GM04503 (cell line): ENCODE measurements at regions not wholly inside any gene's neighbourhood (a gene's known extent, or its start where the extent isn't known, plus 50 kb on each side); places are given as distances from the start of the nearest gene placed in this dataset.

Experiments
- DNase-seq: peaks from one replicate; pipeline ENCODE4 v3.0.0-alpha.2; 2012; ENCODE audit warnings: low read depth

- no peak for DNase-seq
Observed at GRCh38 chr5:135662061-135662481, 83.3 kb upstream of the CXCL14 start.

GRCh38 chr5:135660826-135661575 lies 82.2 kb upstream of the CXCL14 start:
- no peak for DNase-seq

- no peak for DNase-seq
Observed at GRCh38 chr5:135657536-135658305, 78.9 kb upstream of the CXCL14 start.

- no peak for DNase-seq
Observed at GRCh38 chr5:135655468-135655815, 76.7 kb upstream of the CXCL14 start.

GRCh38 chr5:135654761-135655467 lies 76.1 kb upstream of the CXCL14 start:
- DNase-seq, result no peak

GRCh38 chr5:135651156-135651555 lies 72.4 kb upstream of the CXCL14 start:
- DNase-seq, result no peak

- DNase-seq, result no peak
Observed at GRCh38 chr5:135650081-135650480, 71.3 kb upstream of the CXCL14 start.

- DNase-seq, result no peak
Observed at GRCh38 chr5:135649435-135649834, 70.6 kb upstream of the CXCL14 start.

- DNase-seq, result no peak
Observed at GRCh38 chr5:135648116-135648515, 69.3 kb upstream of the CXCL14 start.

- DNase-seq, result no peak
Observed at GRCh38 chr5:135645336-135646180, 66.8 kb upstream of the CXCL14 start.

- no peak for DNase-seq
Observed at GRCh38 chr5:135644816-135645215, 66.0 kb upstream of the CXCL14 start.

GRCh38 chr5:135643881-135644766 lies 65.3 kb upstream of the CXCL14 start:
- no peak for DNase-seq

- DNase-seq, result no peak
Observed at GRCh38 chr5:135642934-135643333, 64.1 kb upstream of the CXCL14 start.

GRCh38 chr5:135642488-135642870 lies 63.7 kb upstream of the CXCL14 start:
- no peak for DNase-seq

GRCh38 chr5:135641734-135642487 lies 63.1 kb upstream of the CXCL14 start:
- DNase-seq, result no peak

- DNase-seq, result no peak
Observed at GRCh38 chr5:135641319-135641718, 62.5 kb upstream of the CXCL14 start.

- DNase-seq, result no peak
Observed at GRCh38 chr5:135635451-135635850, 56.7 kb upstream of the CXCL14 start.

- no peak for DNase-seq
Observed at GRCh38 chr5:135632798-135633197, 54.0 kb upstream of the CXCL14 start.

- DNase-seq, result no peak
Observed at GRCh38 chr5:135631391-135631790, 52.6 kb upstream of the CXCL14 start.

GRCh38 chr5:135629666-135630065 lies 50.9 kb upstream of the CXCL14 start:
- DNase-seq, result no peak
